SK-N-MC (cell line): ENCODE measurements at regions not wholly inside any gene's neighbourhood (a gene's known extent, or its start where the extent isn't known, plus 50 kb on each side); places are given as distances from the start of the nearest gene placed in this dataset.

Source experiments
- EZH2 ChIP-seq: fragments of 200-600 bp; sonication (generic); IDR thresholded peaks from one replicate; pipeline ENCODE4 v1.6.1; 2017; ENCODE audit warnings: antibody characterized with exemption
- FOXP2 ChIP-seq: optimal IDR thresholded peaks from 2 replicates; pipeline ENCODE3; 2011; ENCODE audit warnings: mild to moderate bottlenecking, moderate library complexity; ENCODE audit not compliant: insufficient read depth; ENCODE audit errors: extremely low read length, control extremely low read depth
- POLR2AphosphoS5 ChIP-seq: IDR thresholded peaks from 2 replicates; pipeline ENCODE4 v1.6.1; 2012; ENCODE audit warnings: mild to moderate bottlenecking, low read depth, low read length, borderline replicate concordance

- no peak for TF ChIP-seq POLR2AphosphoS5
- TF ChIP-seq EZH2: no peak
- TF ChIP-seq FOXP2: no peak
These were observed 69.3 kb upstream of the MOCS2 start for GRCh38 chr5:53178830-53179229.
